GM12878 (cell line): ENCODE measurements at regions not wholly inside any gene's neighbourhood (a gene's known extent, or its start where the extent isn't known, plus 50 kb on each side); places are given as distances from the start of the nearest gene placed in this dataset.

Experiments
- ATAC-seq: fragments of 200-7000 bp; cut with Tn5 transposase; 3 replicates; pipeline ENCODE4 v1.9.1; 2020; ENCODE audit warnings: mild to moderate bottlenecking, moderate library complexity
- BruUV-seq: library from RNA; stranded (reverse); fragments of 400-500 nt; replicated peaks from 2 replicates; lab custom pipeline; 2021; lab: Mats Ljungman, UMichigan
- CTCF ChIA-PET: fragments of 300-600 bp; sonication (Branson Sonifier 250); formaldehyde crosslinking; extraction: SDS; loops from one replicate; lab custom pipeline; 2021; ENCODE audit warnings: inconsistent platforms; lab: Yijun Ruan, JAX
- POLR2A ChIA-PET: fragments of 350-600 bp; formaldehyde crosslinking; extraction: SDS; loops from one replicate; lab custom pipeline; 2021; ENCODE audit warnings: inconsistent platforms; lab: Charles Lee
- RAD21 ChIA-PET: fragments of 300-600 bp; sonication (Branson Sonifier 250); formaldehyde crosslinking; loops from one replicate; lab custom pipeline; 2023; ENCODE audit warnings: antibody characterized with exemption; ENCODE audit not compliant: unreplicated experiment; lab: Charles Lee
- SMC1A ChIA-PET: fragments of 300-600 bp; sonication (Branson Sonifier 250); formaldehyde crosslinking; loops from one replicate; lab custom pipeline; 2023; ENCODE audit not compliant: unreplicated experiment, uncharacterized antibody; lab: Charles Lee
- DNase-seq: peaks from one replicate; pipeline ENCODE4 v3.0.0-alpha.2; 2011; ENCODE audit warnings: low read depth, low spot score
- FAIRE-seq: peaks from 3 replicates; lab custom pipeline; 2011; peaks lifted over from hg19 to GRCh38; lab: Jason Lieb, UNC
- H2AFZ ChIP-seq: 2 replicates; pipeline ENCODE4 v1.6.0; 2011; ENCODE audit warnings: low read depth, low read length, control low read depth; ENCODE audit not compliant: control insufficient read depth
- H3K27ac ChIP-seq: 2 replicates; pipeline ENCODE4 v1.5.1; 2011; ENCODE audit warnings: control low read depth; ENCODE audit not compliant: control insufficient read depth, insufficient read depth
- H3K27me3 ChIP-seq, 2 experiments: replicated peaks in 1 of 2; 2 replicates each; pipeline versions ENCODE4 v1.6.0 to v1.6.1; 2011; ENCODE audit warnings: low read length in 1 of 2; ENCODE audit not compliant: control insufficient read depth in 2 of 2, insufficient read depth in 2 of 2
- H3K36me3 ChIP-seq, 2 experiments: 2 replicates each; pipeline ENCODE4 v1.5.1; 2011; ENCODE audit warnings: low read length in 1 of 2; ENCODE audit not compliant: control insufficient read depth in 2 of 2, insufficient read depth in 2 of 2
- H3K4me1 ChIP-seq: 2 replicates; pipeline ENCODE4 v1.6.1; 2011; ENCODE audit warnings: mild to moderate bottlenecking, low read length, moderate library complexity, mixed read lengths; ENCODE audit not compliant: control insufficient read depth, insufficient read depth
- H3K4me2 ChIP-seq: 2 replicates; pipeline ENCODE4 v1.6.0; 2011; ENCODE audit warnings: control low read depth; ENCODE audit not compliant: control insufficient read depth, insufficient read depth
- H3K4me3 ChIP-seq: fragments of 200-600 bp; sonication (generic); 2 replicates; pipeline ENCODE4 v1.5.1; 2016
- H3K79me2 ChIP-seq: 2 replicates; pipeline ENCODE4 v1.6.0; 2011; ENCODE audit warnings: low read length; ENCODE audit not compliant: control insufficient read depth, insufficient read depth
- H3K9ac ChIP-seq: 2 replicates; pipeline ENCODE4 v1.8.0; 2011; ENCODE audit warnings: low read length, control low read depth, mixed read lengths; ENCODE audit not compliant: control insufficient read depth, insufficient read depth
- H3K9me3 ChIP-seq: replicated peaks from 3 replicates; pipeline ENCODE4 v1.5.1; 2011; ENCODE audit warnings: mild to moderate bottlenecking, low read length; ENCODE audit not compliant: control insufficient read depth, insufficient read depth
- H4K20me1 ChIP-seq: 2 replicates; pipeline ENCODE4 v1.6.0; 2011; ENCODE audit not compliant: control insufficient read depth, insufficient read depth
- NFYA ChIP-seq: IDR thresholded peaks from 2 replicates; pipeline ENCODE4 v1.6.1; 2011; ENCODE audit warnings: low read depth, mild to moderate bottlenecking, low read length, improper control_type of control experiment, borderline replicate concordance
- ZNF592 ChIP-seq: fragments of 450-650 bp; IDR thresholded peaks from 2 replicates; pipeline ENCODE4 v1.6.1; 2017; ENCODE audit warnings: mild to moderate bottlenecking, moderate library complexity
- WGBS: methylation state at CpG from one replicate; pipeline ENCODE4 v1.1.6; 2016; ENCODE audit warnings: low lambda C conversion rate; ENCODE audit not compliant: insufficient replicate concordance, insufficient coverage; ENCODE audit errors: missing lambda C conversion rate; 5-methylcytosine and 5-hydroxymethylcytosine counted together
- in situ Hi-C: fragments of 300-500 bp; cut with MboI; formaldehyde crosslinking; loops from 9 replicates; pipeline ENCODE4 v1.14.3; 2018; ENCODE audit warnings: mixed read lengths
- intact Hi-C: fragments of 100-400 bp; cut with micrococcal nuclease; formaldehyde crosslinking; loops from one replicate; pipeline ENCODE4 v1.14.2; 2022; ENCODE audit not compliant: unreplicated experiment

- Histone ChIP-seq H3K9me3 (no peaks in the 10 kb centered on the region; the same call in 2 of the 3 replicates), H4K20me1 (no peaks in the 10 kb centered on the region), H3K4me2 (no peak overlapping the region), H3K36me3 (no peaks in the 10 kb centered on the region), H3K79me2 (no peaks in the 10 kb centered on the region), H3K27ac (no peak overlapping the region), H2AFZ (no peak overlapping the region), H3K4me1 (peaks cover 5% of the 10 kb centered on the region), H3K4me3 (no peak overlapping the region), H3K27me3 (no peaks in the 10 kb centered on the region), H3K9ac (no peak overlapping the region)
- no TSS peak for BruUV-seq
- 90% methylated on average over 3 of the region's 3 CpGs for WGBS
- ChIA-PET RAD21 (no interaction called here), CTCF (interaction anchor here (0.9 kb wide), 1 partner anchor 41 kb away, joined by 4 read pairs; no protein-coding TSS in a partner anchor), SMC1A (interaction anchor here (0.9 kb wide), 1 partner anchor 24 kb away, joined by 3 read pairs; no protein-coding TSS in a partner anchor), POLR2A (no interaction called here)
- intact Hi-C loops: loop anchor here (10.0 kb wide), 2 partner anchors 343 to 1123 kb away; partner anchors contain the start of gene SUPT3H
- DNase-seq (no peak), FAIRE-seq (no peak), ATAC-seq (no peak)
- TF ChIP-seq ZNF592: no peak
- no peak for TF ChIP-seq NFYA
- in situ Hi-C loops: loop anchor here (5.0 kb wide), 2 partner anchors 204 to 1061 kb away; no protein-coding TSS in a partner anchor
Measured at GRCh38 chr6:45718131-45718530, 297.5 kb downstream of the CLIC5 start.
